ENCODE measurements at regions not wholly inside any gene's neighbourhood (a gene's known extent, or its start where the extent isn't known, plus 50 kb on each side); places are given as distances from the start of the nearest gene placed in this dataset.

GRCh38 chr20:60064554-60065196 lies 106.5 kb downstream of the CDH26 start:
- no peak for DNase-seq (ENCODE audit: low spot score)

DNA sequence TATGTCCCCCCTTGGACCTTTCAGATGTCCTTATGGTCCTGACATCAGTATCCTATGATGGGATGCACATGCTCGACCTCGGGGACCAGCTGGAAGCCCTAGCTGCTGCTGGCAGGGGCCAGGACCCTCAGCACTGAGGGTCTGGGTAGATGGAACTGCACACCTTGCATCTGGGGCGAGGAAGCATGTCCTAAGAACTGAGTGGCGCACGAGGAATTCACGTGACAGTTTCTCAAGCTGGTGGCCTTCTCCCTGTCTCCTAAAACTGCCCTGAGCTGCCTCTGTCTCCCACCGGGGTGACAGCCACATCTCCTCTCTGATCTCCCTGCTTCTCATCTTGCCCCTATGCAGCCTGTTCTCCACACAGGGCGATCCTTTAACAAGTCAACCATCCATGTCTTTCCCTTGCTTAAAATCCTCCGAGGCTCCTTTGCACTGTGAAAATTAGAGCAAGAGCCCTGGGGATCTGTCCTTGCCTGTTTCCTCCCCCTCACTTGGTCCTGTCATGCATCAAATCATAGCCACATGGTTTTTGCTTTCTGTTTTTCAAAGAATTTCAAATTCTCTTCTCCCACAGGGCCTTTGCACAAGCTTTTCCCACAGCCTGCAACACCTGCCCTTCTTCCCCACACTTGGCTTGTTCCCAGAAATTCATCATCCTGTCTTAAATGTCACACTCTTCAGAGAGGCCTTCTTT lies 107.7 kb downstream of the CDH26 start:
- DNase-seq (ENCODE audit: low spot score) = no peak

DNA sequence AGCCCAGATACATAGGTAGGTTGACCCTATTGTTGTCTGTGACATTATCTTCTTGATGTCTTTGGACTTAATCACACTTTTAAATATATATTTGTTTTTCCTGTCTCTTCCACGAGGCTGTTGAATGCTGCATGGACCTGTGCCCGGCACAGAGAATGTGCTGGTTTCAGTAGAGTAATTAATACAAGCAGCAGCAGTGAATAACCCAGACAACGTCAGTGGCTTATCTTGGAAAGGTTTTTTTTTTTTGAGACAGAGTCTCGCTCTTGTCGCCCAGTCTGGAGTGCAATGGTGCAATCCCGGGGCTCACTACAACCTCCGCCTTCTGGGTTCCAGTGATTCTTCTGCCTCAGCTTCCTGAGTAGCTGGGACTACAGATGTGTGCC lies 108.2 kb downstream of the CDH26 start:
- DNase-seq (ENCODE audit: low spot score) = no peak

GRCh38 chr20:60068509-60068908 lies 110.3 kb downstream of the CDH26 start:
- no peak for DNase-seq (ENCODE audit: low spot score)

- no peak for DNase-seq (ENCODE audit: low spot score)
Measured at GRCh38 chr20:60069656-60070055, 111.4 kb downstream of the CDH26 start.

DNA sequence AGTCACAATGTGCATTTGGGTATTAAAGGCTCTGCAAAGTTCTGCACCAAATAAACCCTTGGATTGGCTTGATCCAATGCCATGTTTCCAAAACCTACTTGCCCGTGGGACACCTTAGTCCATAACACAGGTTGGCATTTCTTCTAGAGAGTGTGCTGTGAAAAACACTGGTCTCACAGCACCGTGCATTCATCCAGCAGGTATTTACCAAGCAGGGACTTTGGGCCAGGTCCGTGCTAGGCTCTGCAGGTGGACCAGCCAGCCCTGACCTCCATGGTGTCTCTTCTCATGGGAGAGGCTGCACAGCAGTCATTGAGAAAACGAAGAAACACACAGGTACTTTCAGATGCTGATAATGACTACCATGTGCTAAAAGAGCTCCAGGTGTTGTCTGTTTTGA lies 112.6 kb downstream of the CDH26 start:
- DNase-seq (ENCODE audit: low spot score) = no peak

DNA sequence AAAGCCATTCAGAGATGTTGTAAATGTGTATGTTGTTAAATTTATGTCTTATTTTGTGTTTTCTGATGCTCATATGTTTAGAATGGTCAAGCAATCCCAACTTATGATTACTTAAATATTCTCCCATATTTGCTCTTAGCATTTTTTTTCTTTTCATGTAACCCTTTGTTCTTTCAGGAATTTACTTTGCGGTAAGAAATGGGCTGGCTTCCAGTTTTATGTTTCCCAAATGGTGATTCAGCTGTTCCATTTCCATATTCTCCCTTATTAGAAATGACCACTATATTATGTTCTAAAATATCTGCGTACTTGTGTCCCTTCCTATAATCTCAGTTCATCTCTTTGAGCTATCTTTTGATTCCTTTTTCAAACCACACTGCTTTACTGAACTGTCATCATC lies 113.7 kb downstream of the CDH26 start:
- DNase-seq (ENCODE audit: low spot score) = no peak

- no peak for DNase-seq (ENCODE audit: low spot score)
Measured at GRCh38 chr20:60073086-60073485, 114.9 kb downstream of the CDH26 start.

DNA sequence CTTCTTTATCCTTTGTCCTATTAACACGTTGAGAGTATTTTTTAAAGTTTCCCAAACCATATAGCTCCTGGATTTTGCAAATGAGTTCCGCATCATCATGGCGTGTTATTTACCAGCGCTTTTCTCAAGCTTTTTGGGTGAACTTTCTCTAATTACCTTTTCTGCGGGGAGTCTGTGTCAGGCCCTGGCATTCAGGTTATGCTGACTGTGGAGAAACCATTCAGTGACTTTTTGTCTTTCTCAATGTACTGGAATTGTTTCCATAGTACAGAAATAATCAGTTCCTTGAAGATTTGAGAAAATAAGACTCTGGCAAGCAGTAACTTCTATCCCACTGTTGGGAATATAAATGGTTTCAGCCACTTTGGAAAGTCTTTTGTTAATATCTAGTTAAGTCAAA lies 115.3 kb downstream of the CDH26 start:
- DNase-seq (ENCODE audit: low spot score) = no peak

- no peak for DNase-seq (ENCODE audit: low spot score)
Measured at GRCh38 chr20:60074276-60074675, 116.1 kb downstream of the CDH26 start.

DNA sequence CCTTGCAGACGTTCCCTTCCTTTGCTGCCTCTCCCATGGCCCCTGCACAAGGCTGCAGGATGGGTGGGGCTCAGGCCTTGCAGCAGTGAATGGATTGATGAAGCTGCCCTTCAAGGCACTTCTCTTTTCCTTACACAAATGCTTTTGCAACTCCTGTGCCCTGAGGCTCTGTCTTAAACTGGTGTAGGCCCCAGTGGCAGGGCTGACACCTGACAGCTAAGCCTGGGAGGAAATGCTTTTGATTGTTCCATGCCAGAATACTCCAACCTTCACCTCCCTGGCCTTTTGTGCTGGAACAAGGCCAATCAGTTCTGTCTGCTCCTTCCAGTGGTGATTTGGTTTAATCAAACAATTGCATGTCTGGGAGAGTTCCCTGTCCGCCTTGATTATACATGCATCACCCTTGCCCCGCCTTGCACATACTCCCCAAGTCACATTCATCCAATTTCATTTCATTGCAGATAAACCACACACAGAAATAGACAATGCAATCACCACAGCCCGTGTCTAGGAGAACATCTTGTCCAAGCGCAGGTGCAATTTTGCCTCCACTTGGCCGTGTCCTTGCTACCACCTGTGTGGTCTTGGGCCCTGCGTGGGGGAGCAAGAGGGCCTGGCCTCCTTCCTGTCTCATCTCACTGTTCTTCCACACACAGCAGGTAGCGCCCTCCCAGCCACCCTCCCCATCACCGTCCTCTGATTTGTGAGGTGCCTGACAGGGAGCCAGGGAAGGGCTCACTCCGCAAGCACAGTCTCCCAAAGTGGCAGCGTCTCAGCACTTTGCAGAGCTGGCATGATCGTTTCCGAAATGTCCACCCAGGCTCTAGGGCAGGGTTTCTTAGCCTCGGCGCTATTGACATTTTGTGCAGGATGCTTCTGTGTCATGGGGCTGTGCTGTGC lies 120.4 kb downstream of the CDH26 start:
- DNase-seq (ENCODE audit: low spot score) = no peak

DNA sequence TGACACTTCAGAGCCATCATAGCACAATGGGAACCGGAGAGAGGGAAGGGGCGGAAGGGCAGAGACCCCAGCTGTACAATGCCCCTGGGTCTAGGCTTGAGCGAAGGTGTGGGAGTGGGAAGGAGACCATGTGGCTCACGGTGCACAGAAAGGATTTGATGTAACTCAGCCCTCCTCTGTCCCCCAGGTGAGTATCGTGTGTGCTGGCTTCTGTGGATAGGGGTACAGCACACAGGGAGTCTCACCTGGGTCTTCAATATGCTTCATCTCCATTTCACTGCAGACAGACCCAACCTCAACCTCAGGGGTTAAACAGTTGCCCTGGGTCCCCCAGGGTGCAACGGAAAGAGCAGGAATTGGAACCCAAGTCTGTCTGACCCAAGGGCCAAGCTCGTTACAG lies 122.2 kb downstream of the CDH26 start:
- no peak for DNase-seq (ENCODE audit: low spot score)

GRCh38 chr20:60085551-60086132 lies 127.4 kb downstream of the CDH26 start:
- DNase-seq (ENCODE audit: low spot score) = no peak

- no peak for DNase-seq (ENCODE audit: low spot score)
Measured at GRCh38 chr20:60086821-60087562, 128.8 kb downstream of the CDH26 start.

- DNase-seq (ENCODE audit: low spot score) = no peak
Measured at GRCh38 chr20:60087563-60088105, 129.4 kb downstream of the CDH26 start.

GRCh38 chr20:60088236-60088635 lies 130.0 kb downstream of the CDH26 start:
- no peak for DNase-seq (ENCODE audit: low spot score)

DNA sequence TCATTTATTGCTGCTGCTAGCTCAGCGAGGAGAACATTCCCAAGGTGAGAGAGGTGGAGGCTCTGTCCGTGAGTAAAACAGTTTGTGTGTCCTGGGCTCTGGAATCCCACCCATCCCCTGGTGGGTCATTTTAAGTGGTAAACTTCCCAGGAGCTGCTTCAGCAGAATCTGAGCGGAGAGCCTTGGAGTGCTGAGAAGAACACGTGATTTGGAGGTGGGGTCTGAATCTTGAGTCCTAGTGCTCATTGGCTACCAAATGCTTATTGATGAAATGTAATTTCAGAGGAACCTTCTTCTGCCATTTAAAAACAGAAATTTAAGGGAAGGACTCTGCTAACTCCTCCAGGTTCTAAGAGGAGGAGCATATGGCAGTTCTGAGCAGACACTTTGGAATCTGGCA lies 132.4 kb downstream of the CDH26 start:
- DNase-seq (ENCODE audit: low spot score) = no peak

DNA sequence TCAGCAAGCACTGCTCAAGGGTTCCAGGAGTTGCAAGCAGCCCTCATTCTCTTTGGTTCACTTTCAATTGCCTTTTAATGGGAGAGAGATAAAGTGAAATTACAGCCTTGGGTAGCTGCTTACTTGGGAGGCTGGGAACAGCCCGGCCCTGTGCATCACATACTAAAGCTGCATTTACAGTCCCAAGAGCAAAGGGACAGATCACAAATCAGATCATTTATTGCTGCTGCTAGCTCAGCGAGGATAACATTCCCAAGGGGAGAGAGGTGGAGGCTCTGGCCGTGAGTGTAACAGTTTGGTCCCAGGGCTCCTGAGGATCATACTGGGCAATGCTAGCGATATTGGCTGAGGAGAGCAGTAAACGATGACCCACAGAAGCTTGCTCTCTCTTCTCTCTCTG lies 133.1 kb downstream of the CDH26 start:
- no peak for DNase-seq (ENCODE audit: low spot score)

DNA sequence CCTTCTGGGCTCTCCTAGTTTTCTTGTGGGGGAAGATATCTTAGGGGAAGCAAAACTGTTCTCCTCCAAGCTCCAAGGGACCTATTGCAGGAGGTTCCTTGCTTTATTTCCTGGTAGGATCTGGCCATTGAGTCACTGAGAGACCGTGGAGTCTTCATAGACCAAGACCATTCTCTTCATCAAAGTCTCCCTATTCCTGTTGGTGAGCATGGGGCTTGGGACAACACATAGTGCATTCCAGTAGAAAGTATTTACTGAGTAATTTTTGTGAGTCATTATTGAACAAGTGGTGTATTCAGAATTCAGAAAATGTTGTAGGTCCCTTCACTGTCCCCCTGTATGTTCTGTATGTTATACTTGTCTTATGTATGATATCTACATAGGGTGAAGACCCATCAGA lies 133.6 kb downstream of the CDH26 start:
- DNase-seq (ENCODE audit: low spot score) = no peak

DNA sequence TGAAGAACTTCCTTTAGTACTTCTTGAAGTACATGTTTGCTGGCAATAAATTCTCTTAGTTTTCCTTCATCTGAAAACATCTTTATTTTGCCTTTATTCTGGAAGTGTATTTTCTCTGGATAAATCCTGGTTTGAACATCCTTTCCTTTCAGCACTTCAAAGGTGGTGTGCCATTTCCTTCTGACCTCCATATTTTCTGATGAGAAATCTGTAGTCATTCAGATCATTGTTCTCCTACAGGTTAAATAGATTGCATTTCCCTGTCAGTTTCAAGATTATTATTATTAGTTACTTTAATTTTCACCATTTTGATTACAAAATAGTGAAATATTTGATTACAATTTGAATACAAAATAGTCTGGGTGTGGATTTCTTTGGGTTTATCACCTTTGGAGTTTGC lies 134.5 kb downstream of the CDH26 start:
- no peak for DNase-seq (ENCODE audit: low spot score)

DNA sequence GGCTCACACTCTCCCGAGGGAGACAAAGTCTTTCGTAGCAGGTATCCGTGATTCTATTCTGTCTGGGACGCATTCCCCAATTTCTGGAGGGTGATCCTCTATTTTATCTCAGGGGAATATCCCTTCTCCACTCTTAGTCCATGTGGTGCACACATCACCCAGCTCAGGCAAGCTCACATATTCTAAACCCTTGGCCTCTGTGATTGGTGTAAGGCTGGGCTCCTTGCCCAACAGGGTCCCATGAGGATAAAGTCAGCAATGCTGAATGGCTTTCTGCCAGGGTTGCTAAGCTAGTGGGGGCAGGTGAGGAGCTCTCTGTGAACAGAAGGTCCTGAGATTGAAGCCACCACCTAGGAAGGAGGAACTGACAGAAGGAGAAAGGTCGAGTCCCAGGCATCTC lies 137.2 kb downstream of the CDH26 start:
- no peak for DNase-seq (ENCODE audit: low spot score)

Measured in SK-N-DZ (cell line).